GM13977 (cell line): ENCODE measurements at regions not wholly inside any gene's neighbourhood (a gene's known extent, or its start where the extent isn't known, plus 50 kb on each side); places are given as distances from the start of the nearest gene placed in this dataset.

Source experiments
- DNase-seq: peaks from one replicate; pipeline ENCODE4 v3.0.0; 2012; ENCODE audit warnings: low spot score
- CTCF ChIP-seq: IDR thresholded peaks from 2 replicates; pipeline ENCODE4 v1.5.1; 2012; ENCODE audit warnings: mild to moderate bottlenecking, control low read depth; ENCODE audit not compliant: insufficient read depth; ENCODE audit errors: extremely low read depth, missing control alignments
- in situ Hi-C: fragments of 300-500 bp; cut with MboI; formaldehyde crosslinking; loops from one replicate; pipeline ENCODE4 v1.12.0; 2022; ENCODE audit warnings: low sequenced_read_pairs, low pct_unique_long_range_greater_than_20kb, mixed read lengths, inconsistent platforms; ENCODE audit not compliant: unreplicated experiment

GRCh38 chr4:67101612-67102011 is 443.7 kb downstream of the CENPC start:
- in situ Hi-C loops, result no loop called here
- TF ChIP-seq CTCF, result no peak
- no peak for DNase-seq

GRCh38 chr4:67092351-67092750 is 453.0 kb downstream of the CENPC start:
- in situ Hi-C loops, result no loop called here
- DNase-seq, result no peak

GRCh38 chr4:67091673-67092072 is 453.6 kb downstream of the CENPC start:
- DNase-seq, result no peak
- TF ChIP-seq CTCF, result no peak
- in situ Hi-C loops, result no loop called here

More at GRCh38 chr4:67092351-67092750, 453.0 kb downstream of the CENPC start:
- no peak for TF ChIP-seq CTCF

GRCh38 chr4:67087897-67088296 is 457.4 kb downstream of the CENPC start:
- in situ Hi-C loops, result no loop called here
- DNase-seq, result peak; percentile 9
- TF ChIP-seq CTCF, result peak; percentile 75

GRCh38 chr4:67084783-67085182 is 460.5 kb downstream of the CENPC start:
- no peak for DNase-seq
- TF ChIP-seq CTCF, result no peak
- in situ Hi-C loops, result no loop called here

GRCh38 chr4:67083496-67083895 is 461.8 kb downstream of the CENPC start:
- TF ChIP-seq CTCF, result no peak
- no peak for DNase-seq

GRCh38 chr4:67082746-67083145 is 462.6 kb downstream of the CENPC start:
- no peak for TF ChIP-seq CTCF
- DNase-seq, result no peak
- in situ Hi-C loops, result no loop called here

More at GRCh38 chr4:67083496-67083895, 461.8 kb downstream of the CENPC start:
- in situ Hi-C loops, result no loop called here
